ENCODE measurements at regions not wholly inside any gene's neighbourhood (a gene's known extent, or its start where the extent isn't known, plus 50 kb on each side); places are given as distances from the start of the nearest gene placed in this dataset.

DNA sequence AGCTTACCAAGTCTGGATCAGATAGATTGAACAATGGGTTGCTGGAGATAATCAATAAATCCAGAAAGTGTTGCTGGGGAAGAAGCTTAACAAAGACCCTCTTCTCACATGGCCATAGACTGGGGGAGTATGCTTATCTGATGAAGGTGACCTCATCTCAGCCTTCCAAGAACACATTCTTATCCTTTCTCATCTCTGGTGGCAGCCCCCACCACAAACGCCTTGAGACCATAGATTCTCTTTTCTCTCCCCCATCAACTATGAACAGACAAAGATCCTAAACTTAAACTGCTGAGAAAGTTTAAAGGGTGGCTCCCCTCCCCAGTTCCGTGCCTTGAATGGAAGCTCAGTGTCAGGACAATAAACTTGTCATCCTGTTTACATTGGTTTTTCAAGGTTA lies 428.7 kb upstream of the TRIB2 start:
- WGBS, 2 donors = 79 to 89% methylated on average over 2 of the region's 2 CpGs
- TF ChIP-seq, protein P1, sequence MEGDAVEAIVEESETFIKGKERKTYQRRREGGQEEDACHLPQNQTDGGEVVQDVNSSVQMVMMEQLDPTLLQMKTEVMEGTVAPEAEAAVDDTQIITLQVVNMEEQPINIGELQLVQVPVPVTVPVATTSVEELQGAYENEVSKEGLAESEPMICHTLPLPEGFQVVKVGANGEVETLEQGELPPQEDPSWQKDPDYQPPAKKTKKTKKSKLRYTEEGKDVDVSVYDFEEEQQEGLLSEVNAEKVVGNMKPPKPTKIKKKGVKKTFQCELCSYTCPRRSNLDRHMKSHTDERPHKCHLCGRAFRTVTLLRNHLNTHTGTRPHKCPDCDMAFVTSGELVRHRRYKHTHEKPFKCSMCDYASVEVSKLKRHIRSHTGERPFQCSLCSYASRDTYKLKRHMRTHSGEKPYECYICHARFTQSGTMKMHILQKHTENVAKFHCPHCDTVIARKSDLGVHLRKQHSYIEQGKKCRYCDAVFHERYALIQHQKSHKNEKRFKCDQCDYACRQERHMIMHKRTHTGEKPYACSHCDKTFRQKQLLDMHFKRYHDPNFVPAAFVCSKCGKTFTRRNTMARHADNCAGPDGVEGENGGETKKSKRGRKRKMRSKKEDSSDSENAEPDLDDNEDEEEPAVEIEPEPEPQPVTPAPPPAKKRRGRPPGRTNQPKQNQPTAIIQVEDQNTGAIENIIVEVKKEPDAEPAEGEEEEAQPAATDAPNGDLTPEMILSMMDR (IDR thresholded peaks at IDR 0.05) = no peak
- no peak for TF ChIP-seq POLR2A (IDR thresholded peaks at IDR 0.05)
- no peak overlapping the region for H3K4me3 ChIP-seq (ENCODE audit: low read depth, poor library complexity, severe bottlenecking)
- DNase-seq (ENCODE audit: low spot score in 2 of 2) = no peak
- intact Hi-C loops (cut with DNase I; ENCODE audit: low total_unique reads) = no loop called here

DNA sequence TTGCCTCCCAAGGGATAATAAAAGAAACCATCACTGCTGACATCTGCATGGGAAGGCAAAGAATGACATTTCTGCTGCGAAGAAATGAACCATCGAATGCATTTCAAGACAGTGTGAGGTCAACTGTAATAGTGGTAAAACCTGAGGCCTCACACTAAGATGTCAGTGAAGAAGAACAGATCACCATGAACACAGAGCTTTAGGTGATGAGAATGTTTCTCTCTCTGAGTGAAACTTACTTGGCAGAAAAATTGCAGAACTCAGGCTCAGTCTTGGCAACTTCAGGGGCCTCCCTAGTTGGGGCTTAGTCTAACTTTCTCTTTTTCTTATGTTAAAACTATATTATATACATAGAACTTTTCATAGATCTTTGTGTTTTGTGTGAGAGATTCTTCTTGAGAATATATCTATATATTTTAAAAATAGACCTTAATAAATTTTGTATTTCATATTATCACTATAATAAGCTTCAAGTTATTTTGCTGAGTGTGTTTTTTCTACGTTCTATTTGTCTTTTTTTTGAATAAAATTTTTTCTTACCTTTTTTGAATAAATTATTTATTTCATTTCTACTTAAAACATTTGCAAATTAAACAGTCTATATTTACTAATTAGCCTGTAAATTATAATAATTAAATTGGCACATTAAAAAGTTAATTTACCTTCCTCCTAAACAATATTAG lies 427.5 kb upstream of the TRIB2 start:
- H3K4me3 ChIP-seq (ENCODE audit: low read depth, poor library complexity, severe bottlenecking) = no peak overlapping the region
- WGBS, 2 donors = 93 to 98% methylated on average over 3 of the region's 3 CpGs
- DNase-seq (ENCODE audit: low spot score in 2 of 2) = no peak
- no peak for TF ChIP-seq POLR2A (IDR thresholded peaks at IDR 0.05)
- TF ChIP-seq, protein P1 (IDR thresholded peaks at IDR 0.05) = no peak
- intact Hi-C loops (cut with DNase I; ENCODE audit: low total_unique reads) = no loop called here

DNA sequence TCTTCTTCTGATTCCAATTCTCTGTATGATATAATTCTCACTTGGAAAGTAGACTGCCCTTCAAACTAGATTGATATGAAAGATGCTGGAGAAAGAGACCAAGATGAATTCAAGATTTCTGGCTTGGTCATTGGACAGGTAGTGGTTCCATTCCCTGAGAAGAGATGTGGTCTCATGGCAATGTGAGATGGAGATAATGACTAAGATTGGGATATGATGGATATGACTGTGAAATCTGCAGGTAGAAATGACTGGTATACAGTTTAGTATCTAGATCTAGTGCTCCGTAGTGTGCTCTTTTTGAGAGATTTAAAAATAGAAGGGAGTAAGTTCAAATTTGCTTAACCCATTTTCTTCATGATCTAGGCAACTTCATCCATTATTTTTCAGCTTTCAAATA lies 425.4 kb upstream of the TRIB2 start:
- 89 to 95% methylated on average over 1 of the region's 1 CpG for WGBS, 2 donors
- TF ChIP-seq, protein P1 (IDR thresholded peaks at IDR 0.05) = no peak
- TF ChIP-seq POLR2A (IDR thresholded peaks at IDR 0.05) = no peak
- no peak overlapping the region for H3K4me3 ChIP-seq (ENCODE audit: low read depth, poor library complexity, severe bottlenecking)
- intact Hi-C loops (cut with DNase I; ENCODE audit: low total_unique reads) = no loop called here
- DNase-seq (ENCODE audit: low spot score in 2 of 2) = no peak

DNA sequence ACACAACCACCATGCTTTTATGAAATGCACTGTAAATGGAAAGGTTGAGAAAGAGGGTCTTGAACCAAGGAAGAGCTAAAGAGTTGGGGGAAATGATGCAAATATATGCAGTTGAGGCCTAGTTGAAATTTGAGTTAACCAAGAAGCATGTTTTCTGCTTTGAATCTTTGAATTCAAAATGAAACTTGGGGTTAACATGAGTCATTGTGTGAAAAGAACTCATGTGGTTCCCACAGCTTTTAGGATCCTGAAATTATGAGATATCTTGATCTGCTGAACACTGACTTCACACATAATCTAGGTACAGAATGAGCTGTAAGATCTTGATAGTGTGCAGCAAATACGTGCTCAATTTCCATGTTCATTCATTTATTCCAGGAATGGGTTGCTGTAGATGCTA lies 422.9 kb upstream of the TRIB2 start:
- WGBS, 2 donors = 75 to 85% methylated on average over 1 of the region's 1 CpG
- no peak for DNase-seq (ENCODE audit: low spot score in 2 of 2)
- H3K4me3 ChIP-seq (ENCODE audit: low read depth, poor library complexity, severe bottlenecking) = no peak overlapping the region
- TF ChIP-seq, protein P1 (IDR thresholded peaks at IDR 0.05) = no peak
- TF ChIP-seq POLR2A (IDR thresholded peaks at IDR 0.05) = no peak
- intact Hi-C loops (cut with DNase I; ENCODE audit: low total_unique reads) = no loop called here

DNA sequence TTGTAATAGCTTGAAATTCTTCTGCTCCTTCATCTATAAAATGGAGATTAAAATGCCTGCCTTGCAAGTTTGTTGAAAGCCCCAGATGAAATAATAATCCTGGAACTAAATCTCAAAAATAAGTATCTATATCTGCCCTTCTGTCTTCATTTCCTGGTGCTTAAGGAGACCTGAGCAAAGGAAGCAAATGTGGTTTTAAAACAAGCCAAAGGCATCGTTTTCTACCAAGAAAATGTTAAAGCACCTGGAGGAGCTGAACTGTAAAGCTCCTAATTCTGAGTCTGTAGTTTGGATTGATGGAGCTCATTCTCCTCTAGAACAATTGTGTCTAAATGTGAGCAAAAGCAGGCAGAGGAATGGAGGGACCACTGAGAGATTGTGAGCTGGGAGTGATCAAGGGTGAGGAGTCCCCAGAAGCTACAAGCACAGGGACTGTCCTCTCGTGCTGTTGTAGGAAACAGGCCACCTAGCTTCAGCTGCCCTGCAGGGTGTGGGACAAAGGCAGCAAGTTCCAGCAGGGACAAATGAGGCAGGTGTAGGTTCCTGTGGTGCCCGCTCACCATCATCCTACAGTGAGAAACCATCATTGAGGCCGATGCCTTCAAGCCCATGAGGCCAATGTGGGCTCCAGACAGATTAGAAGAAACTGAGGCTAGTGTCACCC lies 420.7 kb upstream of the TRIB2 start:
- 87 to 89% methylated on average over 4 of the region's 4 CpGs for WGBS, 2 donors
- intact Hi-C loops (cut with DNase I; ENCODE audit: low total_unique reads) = no loop called here
- H3K4me3 ChIP-seq (ENCODE audit: low read depth, poor library complexity, severe bottlenecking) = no peak overlapping the region
- no peak for DNase-seq (ENCODE audit: low spot score in 2 of 2)
- TF ChIP-seq POLR2A (IDR thresholded peaks at IDR 0.05) = no peak
- TF ChIP-seq, protein P1 (IDR thresholded peaks at IDR 0.05) = no peak
